ENCODE measurements at regions not wholly inside any gene's neighbourhood (a gene's known extent, or its start where the extent isn't known, plus 50 kb on each side); places are given as distances from the start of the nearest gene placed in this dataset.

- DNase-seq = no peak
Measured at GRCh38 chr9:99726758-99727157, 94.9 kb upstream of the NR4A3 start.

GRCh38 chr9:99730062-99730461 lies 91.6 kb upstream of the NR4A3 start:
- no peak for DNase-seq

- no peak for DNase-seq
Measured at GRCh38 chr9:99731950-99732349, 89.7 kb upstream of the NR4A3 start.

- no peak for DNase-seq
Measured at GRCh38 chr9:99732715-99733114, 89.0 kb upstream of the NR4A3 start.

GRCh38 chr9:99735041-99735440 lies 86.6 kb upstream of the NR4A3 start:
- DNase-seq = no peak

GRCh38 chr9:99736291-99736690 lies 85.4 kb upstream of the NR4A3 start:
- no peak for DNase-seq

- DNase-seq = no peak
Measured at GRCh38 chr9:99737649-99738048, 84.0 kb upstream of the NR4A3 start.

GRCh38 chr9:99743006-99743405 lies 78.7 kb upstream of the NR4A3 start:
- DNase-seq = no peak

- DNase-seq = no peak
Measured at GRCh38 chr9:99743455-99743854, 78.2 kb upstream of the NR4A3 start.

GRCh38 chr9:99744132-99744531 lies 77.6 kb upstream of the NR4A3 start:
- peak; percentile 67 for DNase-seq

GRCh38 chr9:99745085-99745484 lies 76.6 kb upstream of the NR4A3 start:
- DNase-seq = no peak

GRCh38 chr9:99746406-99746805 lies 75.3 kb upstream of the NR4A3 start:
- no peak for DNase-seq

GRCh38 chr9:99748266-99748665 lies 73.4 kb upstream of the NR4A3 start:
- no peak for DNase-seq

- DNase-seq = no peak
Measured at GRCh38 chr9:99748676-99749075, 73.0 kb upstream of the NR4A3 start.

- no peak for DNase-seq
Measured at GRCh38 chr9:99749641-99750040, 72.0 kb upstream of the NR4A3 start.

- DNase-seq = no peak
Measured at GRCh38 chr9:99750526-99750925, 71.2 kb upstream of the NR4A3 start.

GRCh38 chr9:99752417-99753109 lies 69.1 kb upstream of the NR4A3 start:
- DNase-seq = no peak

- no peak for DNase-seq
Measured at GRCh38 chr9:99753436-99753835, 68.2 kb upstream of the NR4A3 start.

GRCh38 chr9:99760421-99760820 lies 61.3 kb upstream of the NR4A3 start:
- DNase-seq = no peak

- DNase-seq = no peak
Measured at GRCh38 chr9:99762470-99762869, 59.2 kb upstream of the NR4A3 start.
